ENCODE measurements at regions not wholly inside any gene's neighbourhood (a gene's known extent, or its start where the extent isn't known, plus 50 kb on each side); places are given as distances from the start of the nearest gene placed in this dataset.

DNA sequence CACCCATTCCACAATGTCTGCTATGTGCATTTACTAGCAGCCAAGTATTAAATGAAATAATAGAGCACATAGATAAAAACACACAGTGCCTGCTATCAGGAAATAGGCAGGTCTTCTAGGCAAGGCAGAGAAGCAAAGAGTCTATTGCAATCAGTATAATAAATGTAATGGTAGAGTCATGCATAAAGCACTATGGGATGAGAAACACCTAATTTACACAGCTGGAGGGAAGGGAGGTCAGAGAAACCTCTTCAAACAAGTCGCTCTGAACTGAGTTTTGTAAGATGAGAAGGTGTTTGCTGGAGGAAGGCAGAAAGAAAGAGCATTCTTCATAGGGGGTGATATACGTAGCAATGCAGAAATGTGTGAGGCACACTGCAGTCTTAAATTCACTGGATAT is 341.0 kb upstream of the DMAC1 start:
- Histone ChIP-seq H3K36me3 (ENCODE audit: control insufficient read depth in 2 of 4, insufficient read depth in 4 of 4, low read length in 3 of 4) (no peaks in the 10 kb centered on the region), H3K23me2 (ENCODE audit: low read depth, low read length) (no peaks in the 10 kb centered on the region)

More for the DNA sequence above, 341.0 kb upstream of the DMAC1 start:
- ChIA-PET CTCF (ENCODE audit: partially characterized antibody) (interaction anchor here (0.9 kb wide), 1 partner anchor 756 kb away, joined by 3 read pairs; no protein-coding TSS in a partner anchor), POLR2A (ENCODE audit: partially characterized antibody) (no interaction called here)
- Histone ChIP-seq H3K23ac (ENCODE audit: insufficient read length) (no peak overlapping the region), H3K27ac (ENCODE audit: low read depth, low read length) (no peak overlapping the region), H3K4me3 (ENCODE audit: extremely low read depth in 1 of 4, insufficient read depth in 2 of 4, low read depth in 3 of 4, low read length in 4 of 4) (no peak overlapping the region), H4K91ac (replicated peaks; ENCODE audit: insufficient read length, low read length) (no peak overlapping the region), H4K8ac (ENCODE audit: extremely low read depth, insufficient read depth, low read length) (no peak overlapping the region), H2BK15ac (ENCODE audit: low read length) (no peak overlapping the region), H4K20me1 (replicated peaks in 1 of 2; ENCODE audit: control insufficient read depth in 1 of 2, insufficient read depth in 2 of 2, low read length in 2 of 2) (no peaks in the 10 kb centered on the region), H3K79me1 (ENCODE audit: low read depth, low read length) (no peaks in the 10 kb centered on the region), H3K4ac (replicated peaks; ENCODE audit: insufficient read length, low read depth, low read length) (no peak overlapping the region), H3K9me3 (ENCODE audit: insufficient read depth in 2 of 2, low read depth in 1 of 2, low read length in 1 of 2) (no peaks in the 10 kb centered on the region), H2AK5ac (ENCODE audit: low read depth, low read length) (no peak overlapping the region), H3K4me1 (replicated peaks in 1 of 4; ENCODE audit: control insufficient read depth in 3 of 4, insufficient read depth in 4 of 4, low read length in 3 of 4) (peaks cover 0 to 12% (median 3%) of the 10 kb centered on the region in 4 experiments; a peak in 5 of 7 replicates), H2BK5ac (ENCODE audit: low read depth, low read length) (no peak overlapping the region), H3K79me2 (ENCODE audit: control insufficient read depth in 1 of 2, insufficient read depth in 2 of 2, low read length in 2 of 2) (no peaks in the 10 kb centered on the region), H3K56ac (replicated peaks; ENCODE audit: insufficient read length, low read depth, low read length) (no peak overlapping the region), H3K18ac (ENCODE audit: extremely low read depth, low read length) (no peak overlapping the region), H3K27me3 (replicated peaks in 1 of 4; ENCODE audit: control insufficient read depth in 3 of 4, extremely low read depth in 1 of 4, insufficient read depth in 3 of 4, low read length in 3 of 4) (no peaks in the 10 kb centered on the region), H3K9ac (replicated peaks in 1 of 4; ENCODE audit: extremely low read depth in 1 of 4, low read depth in 3 of 4, low read length in 3 of 4) (no peak overlapping the region), H2AFZ (ENCODE audit: low read length) (no peak overlapping the region), H3K4me2 (ENCODE audit: insufficient read depth in 1 of 2, low read depth in 2 of 2, low read length in 2 of 2) (peak overlapping the region; percentile 20 to 24; a peak in 2 of 4 replicates), H2BK120ac (replicated peaks; ENCODE audit: low read depth, low read length) (no peak overlapping the region), H3K14ac (ENCODE audit: insufficient read length) (no peak overlapping the region), H2BK20ac (ENCODE audit: low read length) (no peak overlapping the region), H4K5ac (ENCODE audit: insufficient read length, low read depth, low read length) (no peak overlapping the region), H2BK12ac (ENCODE audit: low read depth, low read length) (no peak overlapping the region)
- 0% methylated on average over 2 of the region's 2 CpGs; no CpG with 5 or more reads in 1 of the 2 experiments for WGBS, 2 experiments (ENCODE audit: extremely low coverage in 1 of 2, insufficient coverage in 1 of 2, insufficient read length in 1 of 2, insufficient replicate concordance in 2 of 2, low coverage in 1 of 2, low lambda C conversion rate in 2 of 2, missing lambda C conversion rate in 1 of 2)
- 0 out of 2 replicates have a peak, but pooled peaks have one; percentile 23 for TF ChIP-seq TEAD4 (IDR thresholded peaks at IDR 0.05; ENCODE audit: low read depth, low read length)
- TF ChIP-seq SUZ12 (IDR thresholded peaks at IDR 0.05; ENCODE audit: low read length), result no peak
- peak; percentile 55 for FAIRE-seq
- DNase-seq (ENCODE audit: low read depth in 1 of 2, low spot score in 2 of 2), result no peak
